ENCODE measurements at regions not wholly inside any gene's neighbourhood (a gene's known extent, or its start where the extent isn't known, plus 50 kb on each side); places are given as distances from the start of the nearest gene placed in this dataset.

- CTCF ChIA-PET, result no interaction called here
These were observed 94.8 kb upstream of the PMEPA1 start for GRCh38 chr20:57804470-57805250.

GRCh38 chr20:57803508-57804005 lies 93.7 kb upstream of the PMEPA1 start:
- CTCF ChIA-PET, result no interaction called here
- Mint-ChIP-seq H3K27ac (no peak overlapping the region), H3K9me3 (ENCODE audit: insufficient read depth) (no peaks in the 10 kb centered on the region), H3K27me3 (ENCODE audit: low read depth) (no peaks in the 10 kb centered on the region), H3K36me3 (ENCODE audit: low read depth) (no peaks in the 10 kb centered on the region), H3K4me3 (no peak overlapping the region), H3K4me1 (ENCODE audit: low read depth) (no peaks in the 10 kb centered on the region)
- ATAC-seq (no peak), DNase-seq (no peak)
- POLR2A ChIA-PET, result interaction anchor here (0.9 kb wide), 1 partner anchor 52 kb away, joined by 3 read pairs; no protein-coding TSS in a partner anchor

More at GRCh38 chr20:57804470-57805250, 94.8 kb upstream of the PMEPA1 start:
- ATAC-seq (no peak), DNase-seq (no peak)
- H3K9me3 Mint-ChIP-seq (ENCODE audit: insufficient read depth), result no peaks in the 10 kb centered on the region
- no peaks in the 10 kb centered on the region for H3K27me3 Mint-ChIP-seq (ENCODE audit: low read depth)
- no peaks in the 10 kb centered on the region for H3K4me1 Mint-ChIP-seq (ENCODE audit: low read depth)
- H3K27ac Mint-ChIP-seq, result no peak overlapping the region
- H3K4me3 Mint-ChIP-seq, result no peak overlapping the region
- H3K36me3 Mint-ChIP-seq (ENCODE audit: low read depth), result no peaks in the 10 kb centered on the region
- POLR2A ChIA-PET, result no interaction called here

DNA sequence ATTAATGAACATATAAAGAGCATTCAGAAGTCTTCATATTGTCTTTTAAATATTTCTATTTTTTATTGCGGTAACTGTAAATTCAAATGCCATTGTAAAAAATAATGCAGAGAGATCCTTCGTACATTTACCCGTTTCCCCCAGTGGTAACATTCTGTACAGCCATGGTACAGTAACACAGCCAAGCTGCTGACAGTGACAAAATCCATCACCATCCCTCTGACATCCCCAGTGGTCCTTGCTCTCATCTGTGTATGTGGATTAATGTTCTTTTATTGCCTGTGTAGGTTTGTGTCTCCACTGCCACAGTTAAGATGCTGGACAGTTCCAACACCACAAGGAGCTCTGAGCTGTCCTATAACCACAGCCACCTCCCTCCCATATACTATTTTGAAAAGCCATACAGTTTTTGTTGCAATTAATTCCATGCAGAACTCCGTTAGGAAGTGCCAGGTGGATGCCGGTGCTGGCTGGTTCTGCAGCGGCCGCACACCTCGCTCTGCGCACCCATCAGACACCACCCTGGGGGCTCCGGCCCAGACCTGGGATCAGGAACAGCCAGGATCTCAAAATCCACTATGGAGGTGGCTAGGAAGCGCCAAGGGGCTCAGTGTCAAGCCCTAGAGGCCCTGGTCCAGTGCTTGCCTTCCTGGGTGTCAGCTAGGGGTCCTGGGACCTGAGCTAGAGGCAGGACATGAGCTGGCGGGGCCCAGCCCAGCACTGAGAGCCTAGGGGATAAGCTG lies 93.1 kb upstream of the PMEPA1 start:
- DNase-seq (no peak), ATAC-seq (no peak)
- ChIA-PET CTCF (no interaction called here), POLR2A (interaction anchor here (0.9 kb wide), 1 partner anchor 52 kb away, joined by 3 read pairs; no protein-coding TSS in a partner anchor)
- Mint-ChIP-seq H3K27ac (no peak overlapping the region), H3K4me3 (no peak overlapping the region), H3K36me3 (ENCODE audit: low read depth) (no peaks in the 10 kb centered on the region), H3K9me3 (ENCODE audit: insufficient read depth) (no peaks in the 10 kb centered on the region), H3K27me3 (ENCODE audit: low read depth) (no peaks in the 10 kb centered on the region), H3K4me1 (ENCODE audit: low read depth) (no peaks in the 10 kb centered on the region)

DNA sequence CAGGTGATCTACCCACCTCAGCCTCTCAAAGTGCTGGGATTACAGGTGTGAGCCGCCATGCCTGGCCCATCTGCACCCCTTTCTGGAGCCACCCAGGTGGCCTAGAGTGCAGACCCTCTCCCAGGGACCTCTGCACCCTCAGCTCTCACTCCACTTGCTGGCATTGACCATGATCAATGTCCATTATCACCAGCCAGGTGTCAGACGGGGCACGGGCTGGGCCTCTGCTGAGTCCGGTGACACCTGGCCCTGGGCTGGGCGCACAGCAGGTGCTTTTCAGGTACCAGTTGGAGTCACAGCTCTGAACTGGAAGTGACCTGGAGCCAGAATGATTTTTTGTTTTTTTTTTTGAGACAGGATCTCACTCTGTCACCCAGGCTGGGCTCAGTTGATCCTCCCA lies 91.8 kb upstream of the PMEPA1 start:
- Mint-ChIP-seq H3K4me1 (ENCODE audit: low read depth) (no peaks in the 10 kb centered on the region), H3K9me3 (ENCODE audit: insufficient read depth) (no peaks in the 10 kb centered on the region), H3K27ac (no peak overlapping the region), H3K4me3 (no peak overlapping the region), H3K36me3 (ENCODE audit: low read depth) (no peaks in the 10 kb centered on the region), H3K27me3 (ENCODE audit: low read depth) (no peaks in the 10 kb centered on the region)
- ChIA-PET CTCF (no interaction called here), POLR2A (no interaction called here)
- ATAC-seq (no peak), DNase-seq (no peak)

- ChIA-PET POLR2A (no interaction called here), CTCF (no interaction called here)
- Mint-ChIP-seq H3K4me1 (ENCODE audit: low read depth) (no peaks in the 10 kb centered on the region), H3K27ac (no peak overlapping the region), H3K9me3 (ENCODE audit: insufficient read depth) (no peaks in the 10 kb centered on the region), H3K36me3 (ENCODE audit: low read depth) (no peaks in the 10 kb centered on the region), H3K27me3 (ENCODE audit: low read depth) (no peaks in the 10 kb centered on the region), H3K4me3 (no peak overlapping the region)
- DNase-seq (no peak), ATAC-seq (no peak)
These were observed 91.1 kb upstream of the PMEPA1 start for GRCh38 chr20:57800791-57801430.

DNA sequence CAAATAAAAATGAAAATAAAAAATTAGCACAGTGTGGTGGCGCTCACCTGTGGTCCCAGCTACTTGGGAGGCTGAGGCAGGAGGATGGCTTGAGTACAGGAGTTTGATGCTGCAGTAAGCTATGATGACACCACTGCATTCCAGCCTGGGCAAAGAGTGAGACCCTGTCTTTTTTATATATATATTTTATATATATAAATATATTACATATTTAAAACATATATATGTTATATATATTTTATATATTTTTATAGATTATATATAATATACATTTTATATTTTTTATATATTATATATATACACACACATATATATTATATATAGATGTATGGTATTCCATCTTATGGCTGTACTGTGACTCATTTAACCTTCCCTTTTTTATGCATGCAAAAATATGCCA lies 87.6 kb upstream of the PMEPA1 start:
- H3K4me3 Mint-ChIP-seq, result no peak overlapping the region
- ChIA-PET CTCF (no interaction called here), POLR2A (no interaction called here)
- no peak for DNase-seq
- H3K27me3 Mint-ChIP-seq (ENCODE audit: low read depth), result no peaks in the 10 kb centered on the region
- no peak overlapping the region for H3K27ac Mint-ChIP-seq
- no peaks in the 10 kb centered on the region for H3K36me3 Mint-ChIP-seq (ENCODE audit: low read depth)
- ATAC-seq, result no peak
- H3K9me3 Mint-ChIP-seq (ENCODE audit: insufficient read depth), result no peaks in the 10 kb centered on the region
- no peaks in the 10 kb centered on the region for H3K4me1 Mint-ChIP-seq (ENCODE audit: low read depth)

DNA sequence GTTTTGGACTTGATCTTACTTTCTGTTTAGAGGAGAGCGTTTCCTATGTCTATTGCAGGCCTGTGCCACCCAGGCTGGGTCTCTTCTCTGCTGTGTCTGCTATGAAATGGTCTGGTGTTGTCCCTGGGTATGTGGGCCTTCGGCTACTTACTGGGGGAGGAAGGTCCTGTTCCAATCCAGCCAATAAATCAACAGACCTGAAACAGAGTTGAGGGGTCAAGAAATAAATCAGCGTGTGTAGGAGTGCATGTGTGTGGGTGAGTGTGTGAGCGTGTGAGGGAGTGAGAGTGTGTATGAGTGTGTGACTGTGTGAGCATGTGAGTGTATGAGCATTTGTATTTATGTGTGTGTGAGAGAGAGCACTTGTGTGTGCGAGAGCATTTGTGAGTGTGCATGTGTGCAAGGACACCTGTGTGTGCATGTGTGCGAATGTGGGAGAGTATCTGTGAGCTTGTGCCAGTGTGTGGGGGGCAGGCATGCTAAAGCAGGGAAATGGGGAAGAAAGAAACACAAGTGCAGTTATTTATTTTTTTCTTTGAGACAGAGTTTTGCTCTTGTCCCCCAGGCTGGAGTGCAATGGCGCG lies 86.3 kb upstream of the PMEPA1 start:
- Mint-ChIP-seq H3K27ac (no peak overlapping the region), H3K4me3 (no peak overlapping the region), H3K27me3 (ENCODE audit: low read depth) (no peaks in the 10 kb centered on the region), H3K36me3 (ENCODE audit: low read depth) (no peaks in the 10 kb centered on the region), H3K4me1 (ENCODE audit: low read depth) (no peaks in the 10 kb centered on the region), H3K9me3 (ENCODE audit: insufficient read depth) (no peaks in the 10 kb centered on the region)
- ChIA-PET CTCF (no interaction called here), POLR2A (no interaction called here)
- ATAC-seq, result no peak
- no peak for DNase-seq

GRCh38 chr20:57795342-57795697 lies 85.5 kb upstream of the PMEPA1 start:
- H3K9me3 Mint-ChIP-seq (ENCODE audit: insufficient read depth), result no peaks in the 10 kb centered on the region
- H3K4me3 Mint-ChIP-seq, result no peak overlapping the region
- POLR2A ChIA-PET, result no interaction called here
- ATAC-seq, result no peak
- CTCF ChIA-PET, result no interaction called here
- no peak for DNase-seq
- H3K27me3 Mint-ChIP-seq (ENCODE audit: low read depth), result no peaks in the 10 kb centered on the region
- no peaks in the 10 kb centered on the region for H3K36me3 Mint-ChIP-seq (ENCODE audit: low read depth)
- H3K27ac Mint-ChIP-seq, result no peak overlapping the region
- H3K4me1 Mint-ChIP-seq (ENCODE audit: low read depth), result no peaks in the 10 kb centered on the region

DNA sequence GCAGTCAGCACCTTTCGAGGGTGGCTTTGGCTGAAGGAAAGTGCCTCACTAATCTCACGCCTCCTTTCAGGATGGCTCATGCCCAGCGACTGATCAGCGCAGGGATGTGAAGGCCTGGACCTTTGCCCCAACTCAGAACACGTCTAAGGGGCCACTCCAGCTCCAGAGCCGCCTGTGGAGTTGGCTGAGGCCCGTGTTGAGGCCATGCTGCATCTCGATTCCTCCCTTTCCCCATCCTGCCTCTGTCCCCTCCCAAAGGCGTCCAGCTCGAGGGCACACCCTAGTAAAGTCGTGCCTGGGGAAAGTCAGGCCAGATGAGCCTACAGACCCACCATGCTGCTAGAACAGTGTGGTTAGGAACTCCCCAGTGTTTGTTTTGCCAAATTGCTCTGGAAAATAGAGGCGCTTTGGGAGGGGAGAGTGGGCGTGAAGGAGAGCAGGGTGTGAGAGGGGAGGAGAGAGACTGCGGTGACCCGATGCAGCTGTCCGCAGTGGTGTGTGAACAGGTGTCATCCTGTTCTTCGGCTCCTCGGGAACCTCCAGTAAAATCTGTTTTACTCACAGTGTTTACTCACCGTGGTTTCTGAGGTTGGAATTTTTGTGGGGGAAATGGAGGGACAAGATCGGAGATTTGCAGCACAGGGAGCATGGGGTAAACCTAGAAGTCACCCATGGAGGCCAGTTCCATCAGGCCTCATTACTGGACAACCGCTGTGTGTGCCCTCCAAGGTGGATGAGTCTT lies 85.0 kb upstream of the PMEPA1 start:
- no peak overlapping the region for H3K4me3 Mint-ChIP-seq
- ATAC-seq (no peak), DNase-seq (no peak)
- H3K27ac Mint-ChIP-seq, result no peak overlapping the region
- CTCF ChIA-PET, result no interaction called here
- POLR2A ChIA-PET, result no interaction called here
- no peaks in the 10 kb centered on the region for H3K27me3 Mint-ChIP-seq (ENCODE audit: low read depth)
- H3K4me1 Mint-ChIP-seq (ENCODE audit: low read depth), result no peaks in the 10 kb centered on the region
- no peaks in the 10 kb centered on the region for H3K9me3 Mint-ChIP-seq (ENCODE audit: insufficient read depth)
- H3K36me3 Mint-ChIP-seq (ENCODE audit: low read depth), result no peaks in the 10 kb centered on the region

DNA sequence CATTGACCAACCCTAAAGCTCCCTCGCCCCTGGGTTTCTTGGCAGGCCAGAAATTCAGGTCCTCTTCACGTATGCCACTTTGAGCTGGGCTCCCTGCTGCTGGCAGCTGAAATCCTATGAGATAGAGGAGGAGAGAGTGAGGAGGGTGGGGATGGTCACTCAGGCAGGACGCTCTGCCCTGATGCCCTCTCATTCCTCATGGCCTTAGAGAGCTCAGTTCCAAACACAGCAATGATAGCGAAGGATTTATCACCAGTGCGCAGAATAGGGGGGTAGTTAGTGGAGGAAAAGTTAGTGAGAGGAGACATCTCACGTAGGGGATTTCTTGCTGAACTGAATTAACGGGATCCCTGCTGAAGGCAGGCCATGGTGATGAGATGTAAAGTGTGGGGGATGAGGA lies 84.2 kb upstream of the PMEPA1 start:
- ChIA-PET POLR2A (no interaction called here), CTCF (no interaction called here)
- H3K27me3 Mint-ChIP-seq (ENCODE audit: low read depth), result no peaks in the 10 kb centered on the region
- DNase-seq (no peak), ATAC-seq (no peak)
- H3K4me1 Mint-ChIP-seq (ENCODE audit: low read depth), result no peaks in the 10 kb centered on the region
- no peak overlapping the region for H3K27ac Mint-ChIP-seq
- H3K4me3 Mint-ChIP-seq, result no peak overlapping the region
- no peaks in the 10 kb centered on the region for H3K36me3 Mint-ChIP-seq (ENCODE audit: low read depth)
- no peaks in the 10 kb centered on the region for H3K9me3 Mint-ChIP-seq (ENCODE audit: insufficient read depth)

DNA sequence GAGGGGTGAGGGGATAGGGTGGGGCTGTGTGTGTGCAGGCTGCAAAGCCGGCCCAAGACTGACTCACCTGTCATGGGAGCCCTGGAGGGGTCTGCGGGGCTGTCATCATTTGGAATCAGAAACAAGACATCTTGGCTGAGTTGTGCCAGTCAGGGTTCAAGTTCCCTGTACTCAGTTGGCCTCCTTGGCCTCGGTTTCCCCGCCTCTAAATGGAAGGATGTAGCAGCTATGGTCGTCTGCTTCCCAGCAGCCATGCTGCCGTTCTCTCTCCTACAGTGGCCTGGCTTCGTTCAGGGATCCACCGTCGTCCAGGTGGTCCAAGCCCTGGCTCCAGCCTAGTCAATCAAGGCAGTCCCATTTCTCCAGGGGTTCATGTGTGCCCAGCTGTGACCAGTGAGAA lies 83.6 kb upstream of the PMEPA1 start:
- H3K27me3 Mint-ChIP-seq (ENCODE audit: low read depth), result no peaks in the 10 kb centered on the region
- H3K4me1 Mint-ChIP-seq (ENCODE audit: low read depth), result no peaks in the 10 kb centered on the region
- no peak overlapping the region for H3K4me3 Mint-ChIP-seq
- H3K27ac Mint-ChIP-seq, result no peak overlapping the region
- CTCF ChIA-PET, result no interaction called here
- DNase-seq, result no peak
- no peaks in the 10 kb centered on the region for H3K9me3 Mint-ChIP-seq (ENCODE audit: insufficient read depth)
- ATAC-seq, result no peak
- no peaks in the 10 kb centered on the region for H3K36me3 Mint-ChIP-seq (ENCODE audit: low read depth)
- POLR2A ChIA-PET, result no interaction called here
